PC-3 (cell line): ENCODE measurements at regions not wholly inside any gene's neighbourhood (a gene's known extent, or its start where the extent isn't known, plus 50 kb on each side); places are given as distances from the start of the nearest gene placed in this dataset.

Experiments
- ATAC-seq: fragments of 200-7000 bp; cut with Tn5 transposase; 2 replicates; pipeline ENCODE4 v1.9.1; 2020; ENCODE audit warnings: mild to moderate bottlenecking, moderate library complexity
- BruUV-seq: library from RNA; stranded (reverse); fragments of 400-500 nt; replicated peaks from 2 replicates; lab custom pipeline; 2021; lab: Mats Ljungman, UMichigan
- CTCF ChIA-PET: fragments of 300-600 bp; sonication (Branson Sonifier 250); formaldehyde crosslinking; loops from one replicate; lab custom pipeline; 2022; ENCODE audit warnings: antibody characterized with exemption; lab: Charles Lee
- POLR2A ChIA-PET: fragments of 300-600 bp; sonication (Branson Sonifier 250); formaldehyde crosslinking; loops from one replicate; lab custom pipeline; 2022; ENCODE audit warnings: antibody characterized with exemption; ENCODE audit not compliant: unreplicated experiment; lab: Charles Lee
- DNase-seq: peaks from one replicate; pipeline ENCODE4 v3.0.0-alpha.2; 2015
- H2AFZ ChIP-seq: fragments of 300-600 bp; sonication (generic); 2 replicates; pipeline ENCODE4 v1.6.0; 2016; ENCODE audit warnings: antibody characterized with exemption, low read length
- H3F3A ChIP-seq: fragments of 300-600 bp; sonication (generic); one replicate; pipeline ENCODE4 v1.6.0; 2017; ENCODE audit warnings: antibody characterized with exemption, low read length, control low read depth, mild to moderate bottlenecking; ENCODE audit not compliant: unreplicated experiment
- H3K27ac ChIP-seq: fragments of 300-600 bp; sonication (generic); 2 replicates; pipeline ENCODE4 v1.5.1; 2016; ENCODE audit warnings: mild to moderate bottlenecking, low read length
- H3K27me3 ChIP-seq: fragments of 300-600 bp; sonication (generic); 2 replicates; pipeline ENCODE4 v1.6.1; 2016; ENCODE audit warnings: low read length, mixed read lengths
- H3K36me3 ChIP-seq: fragments of 300-600 bp; sonication (generic); 2 replicates; pipeline ENCODE4 v1.6.1; 2016; ENCODE audit warnings: low read depth, mixed run types, low read length, mixed read lengths
- H3K4me1 ChIP-seq: fragments of 300-600 bp; sonication (generic); 2 replicates; pipeline ENCODE4 v1.5.1; 2016; ENCODE audit warnings: low read length; ENCODE audit not compliant: insufficient read depth
- H3K4me2 ChIP-seq: fragments of 300-600 bp; sonication (generic); 2 replicates; pipeline ENCODE4 v1.6.0; 2016; ENCODE audit warnings: low read length
- H3K4me3 ChIP-seq: fragments of 300-600 bp; sonication (generic); 2 replicates; pipeline ENCODE4 v1.5.1; 2016; ENCODE audit warnings: mild to moderate bottlenecking, low read length, mixed read lengths
- H3K79me2 ChIP-seq: fragments of 300-600 bp; sonication (generic); 2 replicates; pipeline ENCODE4 v1.6.1; 2017; ENCODE audit warnings: low read length, mixed read lengths
- H3K9ac ChIP-seq: fragments of 300-600 bp; sonication (generic); 2 replicates; pipeline ENCODE4 v1.6.0; 2016; ENCODE audit warnings: mild to moderate bottlenecking, low read length
- H3K9me2 ChIP-seq: fragments of 300-600 bp; sonication (generic); replicated peaks from 2 replicates; pipeline ENCODE4 v1.6.1; 2016; ENCODE audit warnings: mixed run types, low read length, mixed read lengths
- H3K9me3 ChIP-seq: fragments of 300-600 bp; sonication (generic); 2 replicates; pipeline ENCODE4 v1.6.1; 2016; ENCODE audit warnings: low read length, mixed read lengths
- H4K20me1 ChIP-seq: fragments of 300-600 bp; sonication (generic); 2 replicates; pipeline ENCODE4 v1.6.1; 2016; ENCODE audit warnings: low read length, mixed read lengths
- EZH2 ChIP-seq: fragments of 300-600 bp; sonication (generic); IDR thresholded peaks from one replicate; pipeline ENCODE4 v1.6.1; 2017; ENCODE audit warnings: antibody characterized with exemption, mild to moderate bottlenecking, low read length; ENCODE audit not compliant: unreplicated experiment
- EZH2phosphoT487 ChIP-seq: fragments of 300-600 bp; sonication (generic); IDR thresholded peaks from 2 replicates; pipeline ENCODE4 v1.6.1; 2018; ENCODE audit warnings: mild to moderate bottlenecking, antibody characterized with exemption, low read length, borderline replicate concordance
- intact Hi-C: fragments of 100-400 bp; cut with micrococcal nuclease; formaldehyde crosslinking; loops from 2 replicates; pipeline ENCODE4 v1.9.0; 2023
- TF ChIP-seq, protein P1 (sequence below): fragments of 300-600 bp; sonication (generic); conservative IDR thresholded peaks from 2 replicates; pipeline ENCODE4 v1.5.1; 2017; ENCODE audit warnings: antibody characterized with exemption, low read depth, mild to moderate bottlenecking, low read length

DNA sequence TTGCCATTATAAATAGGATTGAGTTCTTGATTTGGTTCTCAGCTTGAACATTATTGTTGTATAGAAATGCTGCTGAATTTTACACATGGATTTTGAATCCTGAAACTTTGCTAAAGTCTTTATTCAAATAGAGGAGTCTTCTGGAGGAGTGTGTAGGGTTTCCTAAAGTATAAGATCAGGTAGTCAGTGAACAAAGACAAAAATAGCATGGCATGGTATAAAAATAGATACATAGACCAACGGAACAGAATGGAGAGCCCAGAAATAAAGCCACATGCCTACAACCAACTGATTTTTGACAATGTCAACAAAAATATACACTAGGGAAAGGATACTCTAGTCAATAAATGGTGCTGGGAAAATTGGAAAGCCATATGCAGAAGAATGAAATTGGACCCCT is 740.1 kb downstream of the QKI start:
- Histone ChIP-seq H2AFZ (no peak overlapping the region), H3K27me3 (no peaks in the 10 kb centered on the region), H3K9ac (no peak overlapping the region), H4K20me1 (no peaks in the 10 kb centered on the region), H3K9me2 (no peaks in the 10 kb centered on the region), H3K9me3 (no peaks in the 10 kb centered on the region), H3K4me2 (no peak overlapping the region), H3K4me3 (no peak overlapping the region), H3K36me3 (no peaks in the 10 kb centered on the region), H3K27ac (no peak overlapping the region), H3K4me1 (no peaks in the 10 kb centered on the region), H3K79me2 (no peaks in the 10 kb centered on the region), H3F3A (no peaks in the 10 kb centered on the region)
- POLR2A ChIA-PET, result no interaction called here
- CTCF ChIA-PET, result no interaction called here
- BruUV-seq, result no TSS peak
- ATAC-seq (no peak), DNase-seq (no peak)
- no peak for TF ChIP-seq EZH2
- no peak for TF ChIP-seq EZH2phosphoT487
- TF ChIP-seq, protein P1, sequence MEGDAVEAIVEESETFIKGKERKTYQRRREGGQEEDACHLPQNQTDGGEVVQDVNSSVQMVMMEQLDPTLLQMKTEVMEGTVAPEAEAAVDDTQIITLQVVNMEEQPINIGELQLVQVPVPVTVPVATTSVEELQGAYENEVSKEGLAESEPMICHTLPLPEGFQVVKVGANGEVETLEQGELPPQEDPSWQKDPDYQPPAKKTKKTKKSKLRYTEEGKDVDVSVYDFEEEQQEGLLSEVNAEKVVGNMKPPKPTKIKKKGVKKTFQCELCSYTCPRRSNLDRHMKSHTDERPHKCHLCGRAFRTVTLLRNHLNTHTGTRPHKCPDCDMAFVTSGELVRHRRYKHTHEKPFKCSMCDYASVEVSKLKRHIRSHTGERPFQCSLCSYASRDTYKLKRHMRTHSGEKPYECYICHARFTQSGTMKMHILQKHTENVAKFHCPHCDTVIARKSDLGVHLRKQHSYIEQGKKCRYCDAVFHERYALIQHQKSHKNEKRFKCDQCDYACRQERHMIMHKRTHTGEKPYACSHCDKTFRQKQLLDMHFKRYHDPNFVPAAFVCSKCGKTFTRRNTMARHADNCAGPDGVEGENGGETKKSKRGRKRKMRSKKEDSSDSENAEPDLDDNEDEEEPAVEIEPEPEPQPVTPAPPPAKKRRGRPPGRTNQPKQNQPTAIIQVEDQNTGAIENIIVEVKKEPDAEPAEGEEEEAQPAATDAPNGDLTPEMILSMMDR, result no peak
- intact Hi-C loops, result no loop called here

DNA sequence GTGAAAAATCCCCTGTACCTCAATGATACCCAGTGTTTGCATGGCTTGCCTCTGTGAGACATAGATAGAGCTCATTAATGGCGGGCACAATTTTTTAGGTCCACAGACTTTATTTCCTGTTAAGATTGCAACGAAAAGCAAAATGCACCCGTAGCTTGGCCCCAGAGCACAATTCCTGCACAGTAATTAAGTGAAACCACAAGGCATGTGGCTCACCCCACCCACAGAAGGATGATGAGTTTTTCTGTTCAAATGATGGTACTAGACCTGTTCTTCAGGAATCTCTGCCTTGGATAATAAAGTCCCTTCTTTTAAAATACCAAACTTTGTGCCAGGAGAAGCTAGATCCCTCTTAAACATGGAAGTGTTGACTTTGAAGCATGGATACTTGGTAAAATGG is 738.1 kb downstream of the QKI start:
- H3K27ac ChIP-seq, result no peak overlapping the region
- no peak overlapping the region for H3K4me3 ChIP-seq
- no peaks in the 10 kb centered on the region for H3K9me3 ChIP-seq
- no peak for DNase-seq
- H2AFZ ChIP-seq, result no peak overlapping the region
- CTCF ChIA-PET, result no interaction called here
- H3K79me2 ChIP-seq, result no peaks in the 10 kb centered on the region
- H3K4me1 ChIP-seq, result no peaks in the 10 kb centered on the region
- H3F3A ChIP-seq, result no peaks in the 10 kb centered on the region
- H3K4me2 ChIP-seq, result no peak overlapping the region
- POLR2A ChIA-PET, result no interaction called here
- no peaks in the 10 kb centered on the region for H3K36me3 ChIP-seq
- intact Hi-C loops, result no loop called here
- TF ChIP-seq EZH2phosphoT487 (no peak), EZH2 (no peak)
- TF ChIP-seq, protein P1, result no peak
- no peak overlapping the region for H3K9ac ChIP-seq
- no peaks in the 10 kb centered on the region for H3K27me3 ChIP-seq
- no TSS peak for BruUV-seq
- no peak for ATAC-seq
- no peaks in the 10 kb centered on the region for H4K20me1 ChIP-seq
- no peaks in the 10 kb centered on the region for H3K9me2 ChIP-seq

DNA sequence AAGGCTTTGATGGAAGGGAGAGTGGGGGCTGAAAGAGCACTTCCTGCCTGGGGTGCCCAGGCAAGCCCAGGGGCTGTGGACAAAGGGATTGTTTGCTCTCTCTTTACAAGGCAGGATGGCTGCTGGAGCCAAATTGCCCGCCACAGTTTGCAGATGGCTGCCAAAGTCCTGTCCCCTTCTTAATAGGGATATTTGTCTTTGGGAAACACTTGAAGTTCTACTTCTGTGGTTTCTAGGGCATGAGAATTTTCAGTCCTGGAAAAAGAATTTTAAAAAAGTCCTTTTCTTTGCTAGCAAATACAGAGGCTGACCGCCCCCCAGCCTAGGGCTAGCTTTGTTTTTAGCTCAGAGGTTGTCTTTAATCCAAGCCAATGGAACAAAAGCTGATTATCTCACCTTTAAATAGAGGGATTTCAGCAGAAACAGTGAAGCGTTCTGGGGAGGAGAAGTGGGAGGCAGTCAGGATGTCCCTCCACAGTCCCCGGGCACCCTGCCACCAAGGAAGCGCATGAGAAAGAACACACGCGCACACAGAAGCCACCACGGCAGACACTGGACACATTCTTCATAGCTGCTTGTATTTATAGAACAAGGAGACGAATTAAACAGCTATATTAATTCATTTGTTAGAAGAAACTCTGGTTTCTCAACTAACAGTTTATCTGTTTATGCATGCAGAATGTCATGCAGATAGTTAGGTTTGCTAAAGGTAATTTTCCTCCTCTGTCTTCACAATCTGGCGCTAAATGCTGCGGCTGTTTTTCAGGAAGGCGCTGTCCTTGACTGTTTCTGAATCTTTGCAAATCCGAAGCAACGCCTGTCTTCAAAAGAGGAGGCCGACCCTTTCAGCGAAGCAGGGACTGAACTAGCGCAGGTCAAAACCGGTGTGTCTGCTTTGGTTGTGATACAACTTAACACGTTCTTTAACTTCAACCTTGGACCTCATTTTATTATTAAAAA is 736.9 kb downstream of the QKI start:
- Histone ChIP-seq H4K20me1 (no peaks in the 10 kb centered on the region), H3K79me2 (no peaks in the 10 kb centered on the region), H3K9me2 (no peaks in the 10 kb centered on the region), H3K36me3 (no peaks in the 10 kb centered on the region), H3K27me3 (no peaks in the 10 kb centered on the region), H3K9me3 (no peaks in the 10 kb centered on the region), H3K27ac (no peak overlapping the region), H3K4me1 (no peaks in the 10 kb centered on the region), H3K4me2 (0 out of 2 replicates have a peak overlapping the region, but pooled peaks have one; percentile 10), H3F3A (no peaks in the 10 kb centered on the region), H2AFZ (no peak overlapping the region), H3K9ac (no peak overlapping the region), H3K4me3 (no peak overlapping the region)
- TF ChIP-seq, protein P1, result no peak
- TF ChIP-seq EZH2phosphoT487 (no peak), EZH2 (no peak)
- ChIA-PET POLR2A (interaction anchor here (0.6 kb wide), 1 partner anchor 595 kb away, joined by 3 read pairs; no protein-coding TSS in a partner anchor), CTCF (no interaction called here)
- BruUV-seq, result no TSS peak
- ATAC-seq, result no peak
- intact Hi-C loops, result no loop called here
- DNase-seq, result no peak
